ENCODE measurements at regions not wholly inside any gene's neighbourhood (a gene's known extent, or its start where the extent isn't known, plus 50 kb on each side); places are given as distances from the start of the nearest gene placed in this dataset.

DNA sequence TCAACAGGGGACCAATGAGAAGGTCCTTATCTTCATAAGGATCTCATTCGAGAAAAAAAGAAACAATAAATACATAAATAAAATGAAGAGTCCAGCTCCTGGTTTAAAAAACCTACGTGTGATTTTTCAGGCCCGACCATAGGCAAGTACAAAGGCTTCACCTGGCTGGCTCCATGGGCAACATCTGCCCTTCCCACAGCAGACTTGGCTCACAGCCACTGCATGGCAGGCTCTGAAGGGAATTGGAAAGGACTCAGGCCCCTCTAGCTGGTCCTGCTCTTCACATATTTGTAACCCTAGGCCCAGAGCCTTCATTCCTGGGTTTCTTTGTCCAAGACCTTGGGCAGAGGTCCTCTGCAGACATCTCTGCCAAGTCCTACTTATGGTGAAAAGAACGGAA lies 228.1 kb downstream of the QDPR start:
- H3K27me3 ChIP-seq = no peaks in the 10 kb centered on the region
- no peak overlapping the region for H3K27ac ChIP-seq
- H3K4me3 ChIP-seq = no peak overlapping the region
- H3K36me3 ChIP-seq = no peaks in the 10 kb centered on the region
- intact Hi-C loops (cut with DNase I; ENCODE audit: low total_unique reads) = no loop called here
- H3K4me1 ChIP-seq = no peaks in the 10 kb centered on the region
- TF ChIP-seq, protein P1, sequence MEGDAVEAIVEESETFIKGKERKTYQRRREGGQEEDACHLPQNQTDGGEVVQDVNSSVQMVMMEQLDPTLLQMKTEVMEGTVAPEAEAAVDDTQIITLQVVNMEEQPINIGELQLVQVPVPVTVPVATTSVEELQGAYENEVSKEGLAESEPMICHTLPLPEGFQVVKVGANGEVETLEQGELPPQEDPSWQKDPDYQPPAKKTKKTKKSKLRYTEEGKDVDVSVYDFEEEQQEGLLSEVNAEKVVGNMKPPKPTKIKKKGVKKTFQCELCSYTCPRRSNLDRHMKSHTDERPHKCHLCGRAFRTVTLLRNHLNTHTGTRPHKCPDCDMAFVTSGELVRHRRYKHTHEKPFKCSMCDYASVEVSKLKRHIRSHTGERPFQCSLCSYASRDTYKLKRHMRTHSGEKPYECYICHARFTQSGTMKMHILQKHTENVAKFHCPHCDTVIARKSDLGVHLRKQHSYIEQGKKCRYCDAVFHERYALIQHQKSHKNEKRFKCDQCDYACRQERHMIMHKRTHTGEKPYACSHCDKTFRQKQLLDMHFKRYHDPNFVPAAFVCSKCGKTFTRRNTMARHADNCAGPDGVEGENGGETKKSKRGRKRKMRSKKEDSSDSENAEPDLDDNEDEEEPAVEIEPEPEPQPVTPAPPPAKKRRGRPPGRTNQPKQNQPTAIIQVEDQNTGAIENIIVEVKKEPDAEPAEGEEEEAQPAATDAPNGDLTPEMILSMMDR (IDR thresholded peaks at IDR 0.05) = no peak
- TF ChIP-seq POLR2A (IDR thresholded peaks at IDR 0.05) = no peak
- no peak for DNase-seq
- no peaks in the 10 kb centered on the region for H3K9me3 ChIP-seq

DNA sequence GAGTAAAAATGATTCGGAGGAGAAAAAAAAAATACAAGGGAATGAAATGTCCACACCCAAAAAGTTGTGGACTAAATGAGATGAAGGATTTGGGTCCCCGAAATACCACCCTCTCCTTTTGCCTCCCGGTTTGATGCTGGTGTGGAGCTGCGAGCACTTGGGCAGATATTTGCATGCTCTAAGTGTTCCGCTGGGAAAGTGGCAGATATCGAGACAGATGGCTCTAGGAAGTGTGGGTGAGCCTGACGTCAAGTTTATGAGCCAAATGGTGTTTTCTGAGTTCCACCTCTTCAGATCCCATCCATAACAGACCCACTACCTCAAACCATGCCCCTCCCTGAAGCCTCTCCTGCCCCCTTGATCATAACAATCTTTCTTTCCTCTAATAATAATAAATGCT lies 228.6 kb downstream of the QDPR start:
- intact Hi-C loops (cut with DNase I; ENCODE audit: low total_unique reads) = no loop called here

DNA sequence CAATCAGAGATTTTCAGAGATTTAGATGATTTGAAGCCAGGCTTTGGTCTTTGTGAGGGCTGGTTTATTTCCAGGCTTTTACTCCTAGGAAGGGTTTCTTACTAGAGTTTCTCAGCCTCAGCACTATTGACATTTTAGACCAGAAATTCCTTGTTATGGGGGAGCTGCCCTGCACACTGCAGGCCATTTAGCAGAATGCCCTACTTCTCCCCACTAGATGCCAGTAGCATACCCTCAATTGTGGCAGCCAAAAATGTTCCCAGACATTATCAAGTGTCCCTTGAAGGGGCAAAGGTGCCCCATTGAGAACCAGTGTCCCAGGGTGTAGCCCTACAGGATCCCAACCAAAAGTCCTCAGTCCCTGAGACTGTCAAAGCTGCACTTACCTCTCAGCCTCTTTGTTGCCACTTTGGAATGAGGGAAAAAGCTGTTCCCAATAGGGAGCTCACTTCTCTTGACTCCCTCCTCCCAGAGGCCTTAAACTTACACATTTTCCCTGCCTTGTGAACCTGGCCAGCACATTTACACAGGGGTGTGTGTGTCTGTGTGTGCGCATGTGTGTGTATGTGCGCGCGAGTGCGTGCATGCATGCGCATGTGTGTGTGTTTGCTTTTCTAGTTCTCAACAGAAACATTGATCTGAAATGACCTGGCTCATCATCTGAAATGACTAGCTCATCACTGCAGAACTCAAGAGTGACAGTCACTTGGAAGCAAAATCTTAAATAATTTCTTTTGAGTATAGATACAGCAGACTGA lies 231.4 kb downstream of the QDPR start:
- Histone ChIP-seq H3K27me3 (no peaks in the 10 kb centered on the region), H3K9me3 (no peaks in the 10 kb centered on the region), H3K27ac (no peak overlapping the region), H3K4me1 (no peaks in the 10 kb centered on the region), H3K36me3 (no peaks in the 10 kb centered on the region), H3K4me3 (no peak overlapping the region)
- no peak for TF ChIP-seq POLR2A (IDR thresholded peaks at IDR 0.05)
- intact Hi-C loops (cut with DNase I; ENCODE audit: low total_unique reads) = no loop called here
- no peak for DNase-seq

More for the DNA sequence above, 228.6 kb downstream of the QDPR start:
- H3K27ac ChIP-seq = no peak overlapping the region
- H3K4me1 ChIP-seq = no peaks in the 10 kb centered on the region
- TF ChIP-seq POLR2A (IDR thresholded peaks at IDR 0.05) = no peak
- TF ChIP-seq, protein P1 (IDR thresholded peaks at IDR 0.05) = no peak
- no peaks in the 10 kb centered on the region for H3K9me3 ChIP-seq
- H3K36me3 ChIP-seq = no peaks in the 10 kb centered on the region
- no peak for DNase-seq
- H3K27me3 ChIP-seq = no peaks in the 10 kb centered on the region
- H3K4me3 ChIP-seq = no peak overlapping the region

DNA sequence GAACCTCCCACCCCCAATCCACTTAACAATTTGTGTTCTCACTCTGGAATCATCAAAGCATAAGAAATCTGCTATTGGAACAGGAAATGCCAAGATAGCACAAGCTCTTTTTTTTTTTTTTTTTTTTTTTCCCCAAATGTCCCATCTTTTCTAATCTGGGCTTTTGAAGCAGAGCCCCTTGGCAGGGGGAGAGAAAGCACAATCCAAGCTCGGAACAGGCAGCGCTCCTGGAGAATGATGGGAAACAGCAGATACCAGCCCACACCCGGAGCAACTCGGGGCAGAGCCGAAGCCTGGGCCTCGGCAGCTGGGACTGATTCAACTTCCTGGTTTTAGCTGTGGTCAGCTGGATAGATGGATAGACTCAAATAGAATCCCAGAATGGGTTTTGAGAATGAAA lies 235.1 kb downstream of the QDPR start:
- intact Hi-C loops (cut with DNase I; ENCODE audit: low total_unique reads) = no loop called here
- Histone ChIP-seq H3K36me3 (no peaks in the 10 kb centered on the region), H3K27ac (peak overlapping the region in 1 of 2 donors; percentile 13), H3K9me3 (no peaks in the 10 kb centered on the region), H3K4me3 (no peak overlapping the region), H3K4me1 (no peaks in the 10 kb centered on the region), H3K27me3 (no peaks in the 10 kb centered on the region)
- peak; percentile 25 to 46 for DNase-seq
- TF ChIP-seq, protein P1 (IDR thresholded peaks at IDR 0.05) = no peak
- no peak for TF ChIP-seq POLR2A (IDR thresholded peaks at IDR 0.05)

DNA sequence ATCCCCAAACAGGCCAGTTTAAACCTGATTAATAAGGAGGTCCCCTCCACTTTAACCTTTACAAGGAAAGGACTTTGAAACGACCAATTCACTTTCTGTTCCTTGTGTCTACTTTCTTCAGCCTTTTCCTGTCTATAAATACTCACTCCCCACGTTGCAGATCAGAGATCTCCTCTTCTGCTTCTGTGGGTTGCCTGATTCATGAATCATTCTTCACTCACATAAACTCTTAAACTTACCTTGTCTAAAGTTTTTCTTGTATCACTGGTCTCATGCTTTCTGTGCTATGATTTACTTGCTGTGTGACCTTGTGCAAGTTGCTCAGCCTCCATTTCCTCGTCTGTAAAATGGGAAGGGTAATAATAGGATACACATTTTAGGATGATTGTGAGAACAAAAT lies 236.1 kb downstream of the QDPR start:
- TF ChIP-seq, protein P1 (IDR thresholded peaks at IDR 0.05) = no peak
- no peak for TF ChIP-seq POLR2A (IDR thresholded peaks at IDR 0.05)
- no peak for DNase-seq

More for the DNA sequence above, 236.1 kb downstream of the QDPR start:
- no peaks in the 10 kb centered on the region for H3K4me1 ChIP-seq
- H3K27ac ChIP-seq = no peak overlapping the region
- intact Hi-C loops (cut with DNase I; ENCODE audit: low total_unique reads) = no loop called here
- no peaks in the 10 kb centered on the region for H3K36me3 ChIP-seq
- no peaks in the 10 kb centered on the region for H3K9me3 ChIP-seq
- H3K27me3 ChIP-seq = no peaks in the 10 kb centered on the region
- no peak overlapping the region for H3K4me3 ChIP-seq
